Bronchial epithelial cell (primary cell): ENCODE measurements at regions not wholly inside any gene's neighbourhood (a gene's known extent, or its start where the extent isn't known, plus 50 kb on each side); places are given as distances from the start of the nearest gene placed in this dataset.
A peak's percentile ranks its signal among the peaks of the same experiment; 100 is the strongest.

Source experiments
- DNase-seq: peaks from one replicate; pipeline ENCODE4 v3.0.0-alpha.2; 2010; ENCODE audit warnings: low read depth
- FAIRE-seq: peaks from 2 replicates; lab custom pipeline; 2011; peaks lifted over from hg19 to GRCh38; lab: Jason Lieb, UNC
- H3K27me3 ChIP-seq: 2 replicates; pipeline ENCODE4 v1.5.1; 2011; ENCODE audit warnings: low read length; ENCODE audit not compliant: control insufficient read depth, insufficient read depth
- H3K36me3 ChIP-seq: 2 replicates; pipeline ENCODE4 v1.5.1; 2011; ENCODE audit warnings: low read length; ENCODE audit not compliant: control insufficient read depth, insufficient read depth
- H3K4me3 ChIP-seq: 2 replicates; pipeline ENCODE4 v1.5.1; 2011; ENCODE audit warnings: mild to moderate bottlenecking, low read depth, low read length, control low read depth
- CTCF ChIP-seq: IDR thresholded peaks from 2 replicates; pipeline ENCODE4 v1.5.1; 2011; ENCODE audit warnings: mild to moderate bottlenecking, moderate library complexity, low read length, control low read depth, inconsistent platforms; ENCODE audit not compliant: insufficient read depth, severe bottlenecking

GRCh38 chr6:168834801-168835200 is 393.8 kb downstream of the SMOC2 start:
- no peak for TF ChIP-seq CTCF
- DNase-seq = no peak
- no peak for FAIRE-seq
- H3K4me3 ChIP-seq = no peak overlapping the region
- H3K27me3 ChIP-seq = no peaks in the 10 kb centered on the region
- H3K36me3 ChIP-seq = no peaks in the 10 kb centered on the region

GRCh38 chr6:168834042-168834587 is 393.1 kb downstream of the SMOC2 start:
- Histone ChIP-seq H3K4me3 (no peak overlapping the region), H3K27me3 (no peaks in the 10 kb centered on the region), H3K36me3 (no peaks in the 10 kb centered on the region)
- no peak for FAIRE-seq
- TF ChIP-seq CTCF = no peak
- DNase-seq = no peak

GRCh38 chr6:168828800-168829199 is 387.8 kb downstream of the SMOC2 start:
- Histone ChIP-seq H3K27me3 (no peaks in the 10 kb centered on the region), H3K36me3 (no peaks in the 10 kb centered on the region), H3K4me3 (no peak overlapping the region)
- DNase-seq (peak; percentile 44), FAIRE-seq (no peak)
- TF ChIP-seq CTCF = no peak

GRCh38 chr6:168828035-168828434 is 387.1 kb downstream of the SMOC2 start:
- Histone ChIP-seq H3K27me3 (no peaks in the 10 kb centered on the region), H3K36me3 (no peaks in the 10 kb centered on the region), H3K4me3 (no peak overlapping the region)
- FAIRE-seq (no peak), DNase-seq (no peak)
- TF ChIP-seq CTCF = no peak

GRCh38 chr6:168827586-168827871 is 386.5 kb downstream of the SMOC2 start:
- Histone ChIP-seq H3K36me3 (no peaks in the 10 kb centered on the region), H3K4me3 (no peak overlapping the region), H3K27me3 (no peaks in the 10 kb centered on the region)
- DNase-seq (no peak), FAIRE-seq (no peak)
- TF ChIP-seq CTCF = no peak
